ENCODE measurements at regions not wholly inside any gene's neighbourhood (a gene's known extent, or its start where the extent isn't known, plus 50 kb on each side); places are given as distances from the start of the nearest gene placed in this dataset.

DNA sequence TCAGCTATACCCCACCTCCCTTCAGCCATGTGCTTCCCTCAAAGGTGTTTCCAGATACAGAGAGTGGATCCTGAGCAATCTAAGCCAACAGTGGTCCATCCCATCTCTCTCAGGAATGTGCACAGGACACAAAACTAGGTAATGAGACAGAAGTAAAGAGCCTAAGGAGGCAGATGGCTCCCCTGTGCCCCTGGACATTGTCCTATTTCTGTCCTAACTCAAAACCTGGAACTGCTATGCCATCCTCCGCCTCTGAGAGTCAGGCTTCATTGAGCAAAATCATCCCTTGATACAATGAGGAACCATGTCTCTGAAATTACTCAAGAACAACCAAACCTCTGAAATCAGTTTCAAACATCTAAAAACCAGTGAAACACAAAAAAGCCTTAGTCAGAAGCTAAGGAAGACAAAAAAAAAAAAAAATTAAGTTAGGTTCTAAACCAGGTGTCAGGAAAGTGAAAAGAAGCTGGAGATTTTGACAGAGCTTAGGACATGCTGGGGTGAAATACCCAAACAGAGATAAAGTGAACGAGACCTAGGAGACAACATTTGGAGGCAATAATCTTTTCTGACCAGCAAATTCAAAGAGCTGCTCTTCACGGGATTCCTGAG lies 200.3 kb upstream of the PLEKHG7 start:
- TF ChIP-seq, protein P1, sequence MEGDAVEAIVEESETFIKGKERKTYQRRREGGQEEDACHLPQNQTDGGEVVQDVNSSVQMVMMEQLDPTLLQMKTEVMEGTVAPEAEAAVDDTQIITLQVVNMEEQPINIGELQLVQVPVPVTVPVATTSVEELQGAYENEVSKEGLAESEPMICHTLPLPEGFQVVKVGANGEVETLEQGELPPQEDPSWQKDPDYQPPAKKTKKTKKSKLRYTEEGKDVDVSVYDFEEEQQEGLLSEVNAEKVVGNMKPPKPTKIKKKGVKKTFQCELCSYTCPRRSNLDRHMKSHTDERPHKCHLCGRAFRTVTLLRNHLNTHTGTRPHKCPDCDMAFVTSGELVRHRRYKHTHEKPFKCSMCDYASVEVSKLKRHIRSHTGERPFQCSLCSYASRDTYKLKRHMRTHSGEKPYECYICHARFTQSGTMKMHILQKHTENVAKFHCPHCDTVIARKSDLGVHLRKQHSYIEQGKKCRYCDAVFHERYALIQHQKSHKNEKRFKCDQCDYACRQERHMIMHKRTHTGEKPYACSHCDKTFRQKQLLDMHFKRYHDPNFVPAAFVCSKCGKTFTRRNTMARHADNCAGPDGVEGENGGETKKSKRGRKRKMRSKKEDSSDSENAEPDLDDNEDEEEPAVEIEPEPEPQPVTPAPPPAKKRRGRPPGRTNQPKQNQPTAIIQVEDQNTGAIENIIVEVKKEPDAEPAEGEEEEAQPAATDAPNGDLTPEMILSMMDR (IDR thresholded peaks at IDR 0.05) = no peak
- TF ChIP-seq EZH2phosphoT487 (IDR thresholded peaks at IDR 0.05) = no peak
- TF ChIP-seq EZH2 (IDR thresholded peaks at IDR 0.05) = no peak

Data from neural progenitor cell (in vitro differentiated cells).